Fibroblast of skin of scalp (primary cell): ENCODE measurements at regions not wholly inside any gene's neighbourhood (a gene's known extent, or its start where the extent isn't known, plus 50 kb on each side); places are given as distances from the start of the nearest gene placed in this dataset.

ENCODE experiments used
- DNase-seq: peaks from one replicate; pipeline ENCODE4 v3.0.0-alpha.2; 2013

GRCh38 chr9:26735160-26735559 lies 157.4 kb downstream of the CAAP1 start:
- no peak for DNase-seq

- no peak for DNase-seq
These were observed 163.4 kb downstream of the CAAP1 start for GRCh38 chr9:26729187-26729586.

- DNase-seq, result no peak
These were observed 165.1 kb downstream of the CAAP1 start for GRCh38 chr9:26727471-26727870.

GRCh38 chr9:26725573-26725972 lies 167.0 kb downstream of the CAAP1 start:
- peak; percentile 17 for DNase-seq

GRCh38 chr9:26723486-26723885 lies 169.1 kb downstream of the CAAP1 start:
- DNase-seq, result no peak

GRCh38 chr9:26722755-26723154 lies 169.8 kb downstream of the CAAP1 start:
- DNase-seq, result no peak

- no peak for DNase-seq
These were observed 182.6 kb downstream of the CAAP1 start for GRCh38 chr9:26710008-26710407.

- DNase-seq, result no peak
These were observed 186.4 kb downstream of the CAAP1 start for GRCh38 chr9:26706223-26706622.

- DNase-seq, result no peak
These were observed 197.3 kb downstream of the CAAP1 start for GRCh38 chr9:26695298-26695622.

- no peak for DNase-seq
These were observed 198.0 kb downstream of the CAAP1 start for GRCh38 chr9:26694381-26695297.

GRCh38 chr9:26689041-26689440 lies 203.6 kb downstream of the CAAP1 start:
- no peak for DNase-seq

- no peak for DNase-seq
These were observed 205.2 kb downstream of the CAAP1 start for GRCh38 chr9:26687421-26687820.

GRCh38 chr9:26685818-26686217 lies 206.8 kb downstream of the CAAP1 start:
- DNase-seq, result no peak

GRCh38 chr9:26684029-26684428 lies 208.6 kb downstream of the CAAP1 start:
- DNase-seq, result no peak

GRCh38 chr9:26682796-26683496 lies 209.7 kb downstream of the CAAP1 start:
- no peak for DNase-seq

GRCh38 chr9:26682041-26682440 lies 210.6 kb downstream of the CAAP1 start:
- DNase-seq, result no peak

- no peak for DNase-seq
These were observed 214.5 kb downstream of the CAAP1 start for GRCh38 chr9:26677965-26678706.

GRCh38 chr9:26675035-26675434 lies 217.6 kb downstream of the CAAP1 start:
- no peak for DNase-seq

GRCh38 chr9:26673261-26673660 lies 219.3 kb downstream of the CAAP1 start:
- DNase-seq, result no peak

- DNase-seq, result no peak
These were observed 222.6 kb downstream of the CAAP1 start for GRCh38 chr9:26669701-26670670.

GRCh38 chr9:26667882-26668281 lies 224.7 kb downstream of the CAAP1 start:
- DNase-seq, result no peak

- DNase-seq, result no peak
These were observed 226.9 kb downstream of the CAAP1 start for GRCh38 chr9:26665666-26666065.
